HCT116 (cell line): ENCODE measurements at regions not wholly inside any gene's neighbourhood (a gene's known extent, or its start where the extent isn't known, plus 50 kb on each side); places are given as distances from the start of the nearest gene placed in this dataset.

Experiments
- ATAC-seq: fragments of 200-7000 bp; cut with Tn5 transposase; 2 replicates; pipeline ENCODE4 v1.9.1; 2020; ENCODE audit warnings: mild to moderate bottlenecking, moderate library complexity
- BruUV-seq: library from RNA; stranded (reverse); fragments of 400-500 nt; replicated peaks from 2 replicates; lab custom pipeline; 2021; lab: Mats Ljungman, UMichigan
- CTCF ChIA-PET: fragments of 300-600 bp; sonication (Branson Sonifier 250); formaldehyde crosslinking; loops from one replicate; lab custom pipeline; 2021; ENCODE audit warnings: antibody characterized with exemption; lab: Charles Lee
- POLR2A ChIA-PET: fragments of 300-600, 350-600 bp; sonication (Branson Sonifier 250); formaldehyde crosslinking; loops from one replicate; lab custom pipeline; 2021; ENCODE audit warnings: antibody characterized with exemption; lab: Charles Lee
- RAD21 ChIA-PET, 2 experiments: fragments of 300-600 bp; sonication (Branson Sonifier 250); formaldehyde crosslinking; loops; one replicate each; lab custom pipeline; 2023; ENCODE audit warnings: low total read pairs in 2 of 2; ENCODE audit not compliant: uncharacterized antibody in 2 of 2, unreplicated experiment in 2 of 2, low non-redundant PET in 1 of 2; lab: Charles Lee
- DNase-seq: peaks from one replicate; pipeline ENCODE4 v3.0.0-alpha.2; 2010; ENCODE audit warnings: low read depth, low spot score
- H2AFZ ChIP-seq: fragments of 200-600 bp; shearing (Covaris generic), sonication (generic); 2 replicates; pipeline ENCODE4 v1.6.1; 2017; ENCODE audit warnings: low read depth, mixed run types, mixed read lengths, antibody characterized with exemption, low read length; ENCODE audit not compliant: poor library complexity, severe bottlenecking
- H3K27ac ChIP-seq: 2 replicates; pipeline ENCODE4 v1.5.1; 2012; ENCODE audit warnings: low read depth, low read length
- H3K27me3 ChIP-seq: fragments of 200-600 bp; sonication (generic); 2 replicates; pipeline ENCODE4 v1.6.1; 2016; ENCODE audit warnings: mixed run types, low read length, mixed read lengths; ENCODE audit not compliant: insufficient read depth
- H3K36me3 ChIP-seq, 2 experiments: fragments of 200-500 bp in 1 of 2; fragments of 200-600 bp in 1 of 2; sonication (Bioruptor generic) in 1 of 2; sonication (generic) in 1 of 2; 2 replicates each; pipeline versions ENCODE4 v1.5.1 to v1.6.1; 2014 to 2016; ENCODE audit warnings: low read length in 2 of 2, inconsistent platforms in 1 of 2, mixed read lengths in 1 of 2, mixed run types in 1 of 2; ENCODE audit not compliant: insufficient read depth in 2 of 2, control insufficient read depth in 1 of 2
- H3K4me1 ChIP-seq, 2 experiments: fragments of 200-600 bp in 1 of 2; sonication (generic) in 1 of 2; 2 replicates each; pipeline versions ENCODE4 v1.5.1 to v1.6.1; 2012 to 2017; ENCODE audit warnings: low read length in 2 of 2, inconsistent platforms in 1 of 2, mild to moderate bottlenecking in 1 of 2, mixed read lengths in 1 of 2, mixed run types in 1 of 2, moderate library complexity in 1 of 2; ENCODE audit not compliant: insufficient read depth in 2 of 2, control insufficient read depth in 1 of 2
- H3K4me2 ChIP-seq: fragments of 200-600 bp; sonication (generic); 2 replicates; pipeline ENCODE4 v1.6.1; 2017; ENCODE audit warnings: mixed run types, low read length, mixed read lengths
- H3K4me3 ChIP-seq, 2 experiments: fragments of 200-600 bp in 1 of 2; sonication (generic) in 1 of 2; replicated peaks in 1 of 2; 2 replicates each; pipeline ENCODE4 v1.5.1; 2011 to 2016; ENCODE audit warnings: low read length in 2 of 2, control low read depth in 1 of 2, low read depth in 1 of 2, mild to moderate bottlenecking in 1 of 2, mixed read lengths in 1 of 2, mixed run types in 1 of 2
- H3K79me2 ChIP-seq: fragments of 200-600 bp; sonication (generic); 2 replicates; pipeline ENCODE4 v1.6.1; 2017; ENCODE audit warnings: mild to moderate bottlenecking, mixed run types, low read length, moderate library complexity, mixed read lengths; ENCODE audit not compliant: insufficient read depth
- H3K9ac ChIP-seq: fragments of 200-600 bp; sonication (generic); 2 replicates; pipeline ENCODE4 v1.6.1; 2016; ENCODE audit warnings: low read length, mixed read lengths
- H3K9me2 ChIP-seq: fragments of 200-600 bp; sonication (generic), shearing (Covaris generic); 2 replicates; pipeline ENCODE4 v1.6.1; 2017; ENCODE audit warnings: mixed run types, mild to moderate bottlenecking, moderate library complexity; ENCODE audit not compliant: insufficient read depth
- H3K9me3 ChIP-seq, 2 experiments: fragments of 200-500 bp in 1 of 2; fragments of 200-600 bp in 1 of 2; sonication (Bioruptor generic) in 1 of 2; sonication (generic) in 1 of 2; 2 replicates each; pipeline ENCODE4 v1.6.1; 2014 to 2017; ENCODE audit warnings: low read length in 2 of 2, mixed read lengths in 2 of 2, inconsistent platforms in 1 of 2, low read depth in 1 of 2, mild to moderate bottlenecking in 1 of 2, mixed run types in 1 of 2, moderate library complexity in 1 of 2; ENCODE audit not compliant: control insufficient read depth in 1 of 2, insufficient read depth in 1 of 2
- H4K20me1 ChIP-seq: fragments of 200-600 bp; sonication (generic), shearing (Covaris generic); 2 replicates; pipeline ENCODE4 v1.6.1; 2017; ENCODE audit warnings: mixed run types, mild to moderate bottlenecking, moderate library complexity; ENCODE audit not compliant: insufficient read depth
- CBX3 ChIP-seq: IDR thresholded peaks from 2 replicates; pipeline ENCODE4 v1.6.1; 2012; ENCODE audit warnings: low read depth
- CEBPB ChIP-seq: IDR thresholded peaks from 2 replicates; pipeline ENCODE4 v1.6.1; 2012; ENCODE audit warnings: low read depth
- ELF1 ChIP-seq: IDR thresholded peaks from 2 replicates; pipeline ENCODE4 v1.6.1; 2012; ENCODE audit warnings: low read depth, borderline replicate concordance
- EZH2phosphoT487 ChIP-seq: fragments of 200-600 bp; IDR thresholded peaks from 2 replicates; pipeline ENCODE4 v1.6.1; 2018; ENCODE audit warnings: antibody characterized with exemption, borderline replicate concordance
- FOSL1 ChIP-seq: IDR thresholded peaks from 2 replicates; pipeline ENCODE4 v1.6.1; 2012; ENCODE audit warnings: low read depth
- POLR2A ChIP-seq: IDR thresholded peaks from 2 replicates; pipeline ENCODE4 v1.7.0; 2011; ENCODE audit warnings: borderline replicate concordance; ENCODE audit not compliant: insufficient read depth, insufficient read length; ENCODE audit errors: extremely low read depth
- RAD21 ChIP-seq: IDR thresholded peaks from 2 replicates; pipeline ENCODE4 v1.6.1; 2012; ENCODE audit warnings: low read depth, mild to moderate bottlenecking
- SRF ChIP-seq: IDR thresholded peaks from 2 replicates; pipeline ENCODE4 v1.6.1; 2012; ENCODE audit warnings: low read depth
- TCF7L2 ChIP-seq: IDR thresholded peaks from 2 replicates; pipeline ENCODE4 v1.7.0; 2011; ENCODE audit warnings: borderline replicate concordance, inconsistent platforms; ENCODE audit not compliant: insufficient read depth, insufficient read length; ENCODE audit errors: extremely low read depth
- YY1 ChIP-seq: IDR thresholded peaks from 2 replicates; pipeline ENCODE4 v1.6.1; 2011; ENCODE audit warnings: low read length, low read depth, moderate library complexity, mild to moderate bottlenecking; ENCODE audit not compliant: insufficient replicate concordance; ENCODE audit errors: extremely low read depth
- ZFX ChIP-seq: fragments of 450-650 bp; IDR thresholded peaks from 2 replicates; pipeline ENCODE4 v1.6.1; 2017
- ZNF274 ChIP-seq: fragments of 200-500 bp; sonication (Bioruptor generic); IDR thresholded peaks from 2 replicates; pipeline ENCODE4 v1.6.1; 2014; ENCODE audit warnings: mild to moderate bottlenecking, low read depth, low read length, inconsistent platforms
- intact Hi-C: fragments of 100-400 bp; cut with micrococcal nuclease; formaldehyde crosslinking; loops from 2 replicates; pipeline ENCODE4 v1.10.0; 2022
- TF ChIP-seq, protein P1 (sequence below): IDR thresholded peaks from 2 replicates; pipeline ENCODE4 v1.6.1; 2011; ENCODE audit warnings: mild to moderate bottlenecking, low read length, moderate library complexity; ENCODE audit not compliant: insufficient replicate concordance; ENCODE audit errors: extremely low read depth
- TF ChIP-seq, protein P2 (sequence below): IDR thresholded peaks from 2 replicates; pipeline ENCODE4 v1.6.1; 2012

DNA sequence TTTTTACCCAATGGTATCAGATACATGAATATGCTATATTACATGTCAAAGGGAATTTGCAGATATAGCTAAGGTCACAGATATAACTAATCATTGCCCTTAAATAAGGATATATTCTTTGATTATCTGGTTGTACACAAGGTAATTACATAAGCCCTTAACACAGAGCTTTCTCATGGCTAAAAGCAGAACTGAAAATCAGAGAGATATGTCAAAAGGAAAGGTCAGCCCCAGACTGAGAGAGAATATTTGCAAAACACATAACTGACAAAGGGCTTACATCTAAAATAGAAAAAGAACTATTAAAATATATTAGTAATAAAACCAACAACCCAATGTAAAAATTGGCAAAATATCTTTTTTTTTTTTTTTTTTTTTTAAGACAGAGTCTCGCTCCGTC, 1029.5 kb upstream of the LRRN3 start:
- H3K9me2 ChIP-seq: no peaks in the 10 kb centered on the region
- DNase-seq (no peak), ATAC-seq (no peak)
- H3K4me3 ChIP-seq: no peak overlapping the region
- no peaks in the 10 kb centered on the region for H3K79me2 ChIP-seq
- ChIA-PET CTCF (no interaction called here), RAD21 (no interaction called here), POLR2A (no interaction called here)
- no peak overlapping the region for H2AFZ ChIP-seq
- H4K20me1 ChIP-seq: no peaks in the 10 kb centered on the region
- H3K27ac ChIP-seq: no peak overlapping the region
- no peaks in the 10 kb centered on the region for H3K36me3 ChIP-seq
- H3K9ac ChIP-seq: no peak overlapping the region
- no peaks in the 10 kb centered on the region for H3K4me1 ChIP-seq
- H3K9me3 ChIP-seq: no peaks in the 10 kb centered on the region
- H3K27me3 ChIP-seq: no peaks in the 10 kb centered on the region
- BruUV-seq: no TSS peak
- TF ChIP-seq POLR2A: no peak
- no peak for TF ChIP-seq TCF7L2
- no peak for TF ChIP-seq EZH2phosphoT487
- TF ChIP-seq SRF: no peak
- no peak for TF ChIP-seq ELF1
- TF ChIP-seq RAD21: no peak
- TF ChIP-seq, protein P1, sequence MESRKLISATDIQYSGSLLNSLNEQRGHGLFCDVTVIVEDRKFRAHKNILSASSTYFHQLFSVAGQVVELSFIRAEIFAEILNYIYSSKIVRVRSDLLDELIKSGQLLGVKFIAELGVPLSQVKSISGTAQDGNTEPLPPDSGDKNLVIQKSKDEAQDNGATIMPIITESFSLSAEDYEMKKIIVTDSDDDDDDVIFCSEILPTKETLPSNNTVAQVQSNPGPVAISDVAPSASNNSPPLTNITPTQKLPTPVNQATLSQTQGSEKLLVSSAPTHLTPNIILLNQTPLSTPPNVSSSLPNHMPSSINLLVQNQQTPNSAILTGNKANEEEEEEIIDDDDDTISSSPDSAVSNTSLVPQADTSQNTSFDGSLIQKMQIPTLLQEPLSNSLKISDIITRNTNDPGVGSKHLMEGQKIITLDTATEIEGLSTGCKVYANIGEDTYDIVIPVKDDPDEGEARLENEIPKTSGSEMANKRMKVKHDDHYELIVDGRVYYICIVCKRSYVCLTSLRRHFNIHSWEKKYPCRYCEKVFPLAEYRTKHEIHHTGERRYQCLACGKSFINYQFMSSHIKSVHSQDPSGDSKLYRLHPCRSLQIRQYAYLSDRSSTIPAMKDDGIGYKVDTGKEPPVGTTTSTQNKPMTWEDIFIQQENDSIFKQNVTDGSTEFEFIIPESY: no peak
- TF ChIP-seq FOSL1: no peak
- TF ChIP-seq ZNF274: no peak
- TF ChIP-seq ZFX: no peak
- no peak overlapping the region for H3K4me2 ChIP-seq
- intact Hi-C loops: no loop called here

DNA sequence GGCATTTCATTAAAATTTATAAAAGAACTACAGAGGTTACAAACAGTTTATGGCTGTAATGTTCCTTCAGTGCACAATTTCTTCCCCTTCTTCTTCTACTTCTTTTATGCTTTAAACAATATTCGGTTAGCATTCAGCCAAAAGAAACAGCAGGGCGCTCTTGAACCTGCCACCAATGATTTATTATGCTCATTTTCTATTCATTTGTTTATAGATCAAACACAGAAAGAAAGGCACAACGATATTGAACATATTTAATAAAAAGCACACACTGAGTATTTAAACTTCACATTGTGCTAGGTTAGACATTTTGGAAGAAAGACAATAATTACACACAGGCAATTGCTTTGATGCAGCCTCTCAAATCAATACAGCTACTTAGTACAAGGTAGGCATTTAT, 1025.8 kb upstream of the LRRN3 start:
- no peaks in the 10 kb centered on the region for H3K27me3 ChIP-seq
- no peak for ATAC-seq
- RAD21 ChIA-PET: no interaction called here
- H3K9me2 ChIP-seq: no peaks in the 10 kb centered on the region
- POLR2A ChIA-PET: no interaction called here
- TF ChIP-seq RAD21 (no peak), CEBPB (no peak), CBX3 (no peak), ZNF274 (no peak), SRF (no peak), YY1 (no peak), TCF7L2 (no peak)
- TF ChIP-seq, protein P2, sequence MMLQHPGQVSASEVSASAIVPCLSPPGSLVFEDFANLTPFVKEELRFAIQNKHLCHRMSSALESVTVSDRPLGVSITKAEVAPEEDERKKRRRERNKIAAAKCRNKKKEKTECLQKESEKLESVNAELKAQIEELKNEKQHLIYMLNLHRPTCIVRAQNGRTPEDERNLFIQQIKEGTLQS: no peak
- BruUV-seq: no TSS peak
- CTCF ChIA-PET: no interaction called here
- H3K27ac ChIP-seq: no peak overlapping the region
- no peak overlapping the region for H3K4me3 ChIP-seq
- H3K9me3 ChIP-seq: no peaks in the 10 kb centered on the region
- H3K4me2 ChIP-seq: no peak overlapping the region
- H3K36me3 ChIP-seq: no peaks in the 10 kb centered on the region
- no peaks in the 10 kb centered on the region for H4K20me1 ChIP-seq
- H3K79me2 ChIP-seq: no peaks in the 10 kb centered on the region
- H3K4me1 ChIP-seq: no peaks in the 10 kb centered on the region
- intact Hi-C loops: no loop called here
- no peak overlapping the region for H3K9ac ChIP-seq
- DNase-seq: no peak
- no peak overlapping the region for H2AFZ ChIP-seq
